ENCODE measurements at regions not wholly inside any gene's neighbourhood (a gene's known extent, or its start where the extent isn't known, plus 50 kb on each side); places are given as distances from the start of the nearest gene placed in this dataset.

- ChIA-PET CTCF (no interaction called here), POLR2A (no interaction called here)
- TF ChIP-seq CTCF (IDR thresholded peaks at IDR 0.05), result no peak
- ATAC-seq (ENCODE audit: low read depth) (no peak), DNase-seq (no peak)
- intact Hi-C loops (cut with micrococcal nuclease), result no loop called here
- H3K9me3 Mint-ChIP-seq, result no peaks in the 10 kb centered on the region
- H3K27me3 Mint-ChIP-seq, result peaks cover 9% of the 10 kb centered on the region
- H3K36me3 Mint-ChIP-seq (ENCODE audit: low read depth), result no peaks in the 10 kb centered on the region
- H3K4me3 Mint-ChIP-seq, result no peak overlapping the region
- H3K27ac Mint-ChIP-seq, result no peak overlapping the region
- no peaks in the 10 kb centered on the region for H3K4me1 Mint-ChIP-seq
These were observed 235.3 kb downstream of the PTTG2 start for GRCh38 chr4:38195486-38195885.

- POLR2A ChIA-PET, result no interaction called here
- peaks cover 8% of the 10 kb centered on the region for H3K27me3 Mint-ChIP-seq
- intact Hi-C loops (cut with micrococcal nuclease), result no loop called here
- DNase-seq (no peak), ATAC-seq (ENCODE audit: low read depth) (no peak)
- H3K4me1 Mint-ChIP-seq, result no peaks in the 10 kb centered on the region
- CTCF ChIA-PET, result no interaction called here
- H3K36me3 Mint-ChIP-seq (ENCODE audit: low read depth), result no peaks in the 10 kb centered on the region
- no peak overlapping the region for H3K27ac Mint-ChIP-seq
- no peak for TF ChIP-seq CTCF (IDR thresholded peaks at IDR 0.05)
- no peaks in the 10 kb centered on the region for H3K9me3 Mint-ChIP-seq
- H3K4me3 Mint-ChIP-seq, result no peak overlapping the region
These were observed 235.7 kb downstream of the PTTG2 start for GRCh38 chr4:38195911-38196310.

- CTCF ChIA-PET, result no interaction called here
- TF ChIP-seq CTCF (IDR thresholded peaks at IDR 0.05), result no peak
- DNase-seq (no peak), ATAC-seq (ENCODE audit: low read depth) (no peak)
- Mint-ChIP-seq H3K27ac (no peak overlapping the region), H3K4me3 (no peak overlapping the region), H3K27me3 (peaks cover 3% of the 10 kb centered on the region), H3K36me3 (ENCODE audit: low read depth) (no peaks in the 10 kb centered on the region), H3K4me1 (no peaks in the 10 kb centered on the region), H3K9me3 (no peaks in the 10 kb centered on the region)
- POLR2A ChIA-PET, result no interaction called here
- intact Hi-C loops (cut with micrococcal nuclease), result no loop called here
These were observed 242.0 kb downstream of the PTTG2 start for GRCh38 chr4:38202242-38202641.

- ChIA-PET CTCF (no interaction called here), POLR2A (interaction anchor here (0.6 kb wide), 1 partner anchor 483 kb away, joined by 5 read pairs; no protein-coding TSS in a partner anchor)
- H3K27me3 Mint-ChIP-seq, result peaks cover 3% of the 10 kb centered on the region
- DNase-seq (no peak), ATAC-seq (ENCODE audit: low read depth) (no peak)
- intact Hi-C loops (cut with micrococcal nuclease), result no loop called here
- H3K4me3 Mint-ChIP-seq, result no peak overlapping the region
- no peak overlapping the region for H3K27ac Mint-ChIP-seq
- no peaks in the 10 kb centered on the region for H3K36me3 Mint-ChIP-seq (ENCODE audit: low read depth)
- TF ChIP-seq CTCF (IDR thresholded peaks at IDR 0.05), result no peak
- no peaks in the 10 kb centered on the region for H3K4me1 Mint-ChIP-seq
- no peaks in the 10 kb centered on the region for H3K9me3 Mint-ChIP-seq
These were observed 243.4 kb downstream of the PTTG2 start for GRCh38 chr4:38203609-38204008.

GRCh38 chr4:38204339-38205035 is 244.3 kb downstream of the PTTG2 start:
- CTCF ChIA-PET, result no interaction called here

More at GRCh38 chr4:38204339-38205035, 244.3 kb downstream of the PTTG2 start:
- no peak overlapping the region for H3K4me3 Mint-ChIP-seq
- no peak for ATAC-seq (ENCODE audit: low read depth)
- POLR2A ChIA-PET, result interaction anchor here (0.6 kb wide), 1 partner anchor 482 kb away, joined by 5 read pairs; no protein-coding TSS in a partner anchor
- no peaks in the 10 kb centered on the region for H3K36me3 Mint-ChIP-seq (ENCODE audit: low read depth)
- H3K9me3 Mint-ChIP-seq, result no peaks in the 10 kb centered on the region
- intact Hi-C loops (cut with micrococcal nuclease), result no loop called here
- no peak for TF ChIP-seq CTCF (IDR thresholded peaks at IDR 0.05)
- H3K27me3 Mint-ChIP-seq, result peaks cover 2% of the 10 kb centered on the region
- no peak overlapping the region for H3K27ac Mint-ChIP-seq
- no peaks in the 10 kb centered on the region for H3K4me1 Mint-ChIP-seq
- no peak for DNase-seq
